Peyer's patch (tissue), 4 donors: ENCODE measurements at regions not wholly inside any gene's neighbourhood (a gene's known extent, or its start where the extent isn't known, plus 50 kb on each side); places are given as distances from the start of the nearest gene placed in this dataset.

Source experiments
- DNase-seq, 3 donors: peaks; one replicate each; pipeline ENCODE4 v3.0.0-alpha.2; 2017 to 2019
- H3K27ac ChIP-seq, 4 donors: fragments of 200-600 bp; sonication (generic); one replicate each; pipeline ENCODE4 v1.5.1; 2016 to 2019
- H3K27me3 ChIP-seq, 2 donors: fragments of 200-600 bp; sonication (generic); one replicate each; pipeline ENCODE4 v1.5.1; 2019
- H3K36me3 ChIP-seq, 3 donors: fragments of 200-600 bp; sonication (generic); one replicate each; pipeline ENCODE4 v1.5.1; 2016 to 2019
- H3K4me1 ChIP-seq, 4 donors: fragments of 200-600 bp; sonication (generic); one replicate each; pipeline ENCODE4 v1.5.1; 2016 to 2019
- H3K4me3 ChIP-seq, 4 donors: fragments of 200-600 bp; sonication (generic); 1 replicate in 3 of 4; 2 replicates in 1 of 4; pipeline ENCODE4 v1.5.1; 2016 to 2019; ENCODE audit warnings: mild to moderate bottlenecking in 1 of 4
- H3K9me3 ChIP-seq, 4 donors: fragments of 200-600 bp; sonication (generic); one replicate each; pipeline ENCODE4 v1.5.1; 2016 to 2019; ENCODE audit warnings: mild to moderate bottlenecking in 1 of 4
- CTCF ChIP-seq, 6 experiments: fragments of 450-650 bp in 4 of 6; fragments of 200-600 bp in 2 of 6; sonication (generic) in 1 of 6; IDR thresholded peaks; one replicate each; pipeline ENCODE4 v1.5.1; 2017 to 2019; ENCODE audit warnings: antibody characterized with exemption in 6 of 6, mild to moderate bottlenecking in 3 of 6, moderate library complexity in 1 of 6
- POLR2A ChIP-seq, 2 donors: fragments of 450-650 bp; IDR thresholded peaks; one replicate each; pipeline ENCODE4 v1.5.1; 2017; ENCODE audit warnings: antibody characterized with exemption in 2 of 2, mild to moderate bottlenecking in 2 of 2, moderate library complexity in 2 of 2

DNA sequence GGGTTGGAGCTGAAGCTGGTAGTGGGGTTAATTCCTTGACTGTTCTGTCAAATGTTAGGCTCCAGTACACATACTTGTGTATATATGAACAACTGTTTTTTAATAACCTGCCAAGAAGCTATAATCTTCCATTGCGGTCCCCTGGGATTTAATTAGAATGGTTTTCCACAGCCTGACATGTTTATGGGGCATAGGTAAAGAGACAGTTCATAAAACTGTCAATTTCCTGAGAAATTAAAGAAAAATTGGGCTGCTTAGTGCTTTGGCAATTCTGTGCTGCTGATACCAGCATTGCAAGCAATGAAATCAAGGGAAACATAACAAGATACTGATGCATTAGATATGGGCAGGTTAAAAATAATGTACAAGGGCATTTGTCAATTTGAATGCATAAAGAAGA lies 314.1 kb upstream of the SLC35B3 start:
- H3K4me3 ChIP-seq: no peak overlapping the region
- TF ChIP-seq POLR2A (IDR thresholded peaks at IDR 0.05) (no peak), CTCF (IDR thresholded peaks at IDR 0.05) (no peak)
- no peaks in the 10 kb centered on the region for H3K27me3 ChIP-seq
- no peaks in the 10 kb centered on the region for H3K4me1 ChIP-seq
- H3K27ac ChIP-seq: no peak overlapping the region
- no peaks in the 10 kb centered on the region for H3K36me3 ChIP-seq
- H3K9me3 ChIP-seq: no peaks in the 10 kb centered on the region
- DNase-seq: no peak

GRCh38 chr6:8743170-8743745 lies 307.9 kb upstream of the SLC35B3 start:
- TF ChIP-seq CTCF (IDR thresholded peaks at IDR 0.05) (peak in 1 of 6 experiments; percentile 21), POLR2A (IDR thresholded peaks at IDR 0.05) (no peak)
- H3K27me3 ChIP-seq: no peaks in the 10 kb centered on the region
- H3K36me3 ChIP-seq: no peaks in the 10 kb centered on the region
- H3K9me3 ChIP-seq: peaks cover 0 to 4% (median 0%) of the 10 kb centered on the region in 4 donors
- DNase-seq: no peak
- no peak overlapping the region for H3K27ac ChIP-seq
- peak overlapping the region in 1 of 4 donors; percentile 42 for H3K4me3 ChIP-seq
- H3K4me1 ChIP-seq: no peaks in the 10 kb centered on the region

DNA sequence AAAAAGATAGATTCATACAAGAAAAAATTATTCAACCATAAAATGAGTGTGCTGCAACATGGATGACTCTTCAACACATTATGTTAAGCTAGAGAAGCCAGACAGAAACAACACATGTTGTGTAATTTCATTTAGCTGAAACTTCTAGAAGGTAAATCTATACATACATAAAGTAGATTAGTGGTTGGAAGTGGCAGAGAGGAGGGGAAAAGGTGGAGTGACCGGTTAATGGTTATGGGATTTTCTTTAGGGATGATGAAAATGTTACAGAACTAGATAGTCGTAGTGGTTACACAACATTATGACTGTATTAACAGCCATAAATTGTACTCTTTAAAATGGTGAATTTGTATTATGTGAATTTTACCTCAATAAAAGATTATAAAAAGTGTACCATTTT lies 304.1 kb upstream of the SLC35B3 start:
- Histone ChIP-seq H3K36me3 (no peaks in the 10 kb centered on the region), H3K4me1 (no peaks in the 10 kb centered on the region), H3K9me3 (peaks cover 0 to 4% (median 0%) of the 10 kb centered on the region in 4 donors), H3K27me3 (no peaks in the 10 kb centered on the region), H3K27ac (no peak overlapping the region), H3K4me3 (no peak overlapping the region)
- no peak for TF ChIP-seq CTCF (IDR thresholded peaks at IDR 0.05)
- no peak for TF ChIP-seq POLR2A (IDR thresholded peaks at IDR 0.05)
- no peak for DNase-seq

GRCh38 chr6:8738951-8739350 lies 303.6 kb upstream of the SLC35B3 start:
- Histone ChIP-seq H3K27me3 (no peaks in the 10 kb centered on the region), H3K36me3 (no peaks in the 10 kb centered on the region), H3K4me1 (no peaks in the 10 kb centered on the region), H3K4me3 (no peak overlapping the region), H3K9me3 (peaks cover 0 to 4% (median 0%) of the 10 kb centered on the region in 4 donors), H3K27ac (no peak overlapping the region)
- no peak for DNase-seq
- TF ChIP-seq CTCF (IDR thresholded peaks at IDR 0.05) (no peak), POLR2A (IDR thresholded peaks at IDR 0.05) (no peak)

GRCh38 chr6:8736156-8736895 lies 301.0 kb upstream of the SLC35B3 start:
- Histone ChIP-seq H3K4me3 (no peak overlapping the region), H3K36me3 (no peaks in the 10 kb centered on the region), H3K4me1 (no peaks in the 10 kb centered on the region), H3K9me3 (peaks cover 0 to 4% (median 0%) of the 10 kb centered on the region in 4 donors), H3K27ac (no peak overlapping the region), H3K27me3 (no peaks in the 10 kb centered on the region)
- DNase-seq: no peak
- TF ChIP-seq POLR2A (IDR thresholded peaks at IDR 0.05) (no peak), CTCF (IDR thresholded peaks at IDR 0.05) (no peak)
